Uterus (tissue), 2 donors: ENCODE measurements at regions not wholly inside any gene's neighbourhood (a gene's known extent, or its start where the extent isn't known, plus 50 kb on each side); places are given as distances from the start of the nearest gene placed in this dataset.

Experiments used
- CTCF ChIP-seq, 4 experiments: fragments of 200-600 bp in 2 of 4; fragments of 450-650 bp in 2 of 4; sonication (generic) in 2 of 4; IDR thresholded peaks; one replicate each; pipeline ENCODE4 v1.5.1; 2016 to 2019; ENCODE audit warnings: antibody characterized with exemption in 4 of 4, mild to moderate bottlenecking in 2 of 4, moderate library complexity in 1 of 4
- POLR2A ChIP-seq, 2 donors: fragments of 450-650 bp; IDR thresholded peaks; one replicate each; pipeline ENCODE4 v1.6.1; 2016; ENCODE audit warnings: antibody characterized with exemption in 2 of 2, mild to moderate bottlenecking in 1 of 2, moderate library complexity in 1 of 2

- no peak for TF ChIP-seq CTCF (IDR thresholded peaks at IDR 0.05)
- no peak for TF ChIP-seq POLR2A (IDR thresholded peaks at IDR 0.05)
These were observed 321.6 kb upstream of the TENM4 start for GRCh38 chr11:79762279-79762921.
